GM23338 (cell line): ENCODE measurements at regions not wholly inside any gene's neighbourhood (a gene's known extent, or its start where the extent isn't known, plus 50 kb on each side); places are given as distances from the start of the nearest gene placed in this dataset.

Source experiments
- ATAC-seq: fragments of 200-7000 bp; cut with Tn5 transposase; 3 replicates; pipeline ENCODE4 v1.9.1; 2020
- DNase-seq: peaks from one replicate; pipeline ENCODE4 v3.0.0-alpha.2; 2015; ENCODE audit warnings: low spot score
- H2AFZ ChIP-seq: fragments of 200-600 bp; sonication (generic); 2 replicates; pipeline ENCODE4 v1.8.0; 2016; ENCODE audit warnings: antibody characterized with exemption, mild to moderate bottlenecking, moderate library complexity
- H3F3A ChIP-seq: fragments of 200-600 bp; sonication (generic); replicated peaks from 2 replicates; pipeline ENCODE4 v1.8.0; 2017; ENCODE audit warnings: antibody characterized with exemption, mixed run types, low read depth
- H3K27ac ChIP-seq: fragments of 200-600 bp; sonication (generic); 2 replicates; pipeline ENCODE4 v1.6.1; 2016; ENCODE audit warnings: low read depth
- H3K27me3 ChIP-seq: fragments of 200-600 bp; sonication (generic); 2 replicates; pipeline ENCODE4 v1.8.0; 2016; ENCODE audit warnings: mild to moderate bottlenecking, mixed run types, moderate library complexity; ENCODE audit not compliant: insufficient read depth
- H3K36me3 ChIP-seq: fragments of 200-600 bp; sonication (generic); 2 replicates; pipeline ENCODE4 v1.8.0; 2016; ENCODE audit warnings: mild to moderate bottlenecking; ENCODE audit not compliant: insufficient read depth
- H3K4me1 ChIP-seq: fragments of 200-600 bp; sonication (generic); 2 replicates; pipeline ENCODE4 v1.8.0; 2016; ENCODE audit warnings: mild to moderate bottlenecking, moderate library complexity; ENCODE audit not compliant: insufficient read depth
- H3K4me2 ChIP-seq: fragments of 200-600 bp; sonication (generic); 2 replicates; pipeline ENCODE4 v1.7.1; 2017; ENCODE audit warnings: mixed run types
- H3K4me3 ChIP-seq: fragments of 200-600 bp; sonication (generic); 2 replicates; pipeline ENCODE4 v1.6.1; 2016; ENCODE audit warnings: mixed run types
- H3K79me2 ChIP-seq: fragments of 200-600 bp; sonication (generic); replicated peaks from 2 replicates; pipeline ENCODE4 v1.8.0; 2017; ENCODE audit warnings: mild to moderate bottlenecking; ENCODE audit not compliant: insufficient read depth
- H3K9me2 ChIP-seq: fragments of 200-600 bp; sonication (generic); 2 replicates; pipeline ENCODE4 v1.8.0; 2017; ENCODE audit not compliant: insufficient read depth
- H4K20me1 ChIP-seq: fragments of 200-600 bp; sonication (generic); replicated peaks from 2 replicates; pipeline ENCODE4 v1.8.0; 2017; ENCODE audit warnings: mild to moderate bottlenecking; ENCODE audit not compliant: insufficient read depth
- H3K27ac Mint-ChIP-seq: 2 replicates; pipeline ENCODE4 v1.8.0; 2020; ENCODE audit warnings: inconsistent platforms, mild to moderate bottlenecking, moderate library complexity, mixed read lengths
- H3K27me3 Mint-ChIP-seq: 3 replicates; pipeline ENCODE4 v1.8.0; 2022; ENCODE audit warnings: low read depth, mild to moderate bottlenecking, moderate library complexity, mixed read lengths, inconsistent platforms; ENCODE audit not compliant: insufficient read depth, poor library complexity
- H3K36me3 Mint-ChIP-seq: 3 replicates; pipeline ENCODE4 v1.8.0; 2021; ENCODE audit warnings: low read depth, mild to moderate bottlenecking, inconsistent platforms, moderate library complexity, mixed read lengths
- H3K4me1 Mint-ChIP-seq: 3 replicates; pipeline ENCODE4 v1.8.0; 2020; ENCODE audit warnings: mild to moderate bottlenecking, inconsistent platforms, mixed read lengths
- H3K4me3 Mint-ChIP-seq: 3 replicates; pipeline ENCODE4 v1.8.0; 2021; ENCODE audit warnings: moderate library complexity, mild to moderate bottlenecking, inconsistent platforms, mixed read lengths
- H3K9me3 Mint-ChIP-seq: 3 replicates; pipeline ENCODE4 v1.8.0; 2020; ENCODE audit warnings: moderate library complexity, mild to moderate bottlenecking, inconsistent platforms, mixed read lengths
- CREB1 ChIP-seq: fragments of 250-450 bp; sonication (Bioruptor Pico); IDR thresholded peaks from 2 replicates; pipeline ENCODE4 v1.5.0; 2020; ENCODE audit warnings: low read depth, mild to moderate bottlenecking, moderate library complexity
- EZH2 ChIP-seq: fragments of 200-600 bp; sonication (generic); IDR thresholded peaks from one replicate; pipeline ENCODE4 v1.8.0; 2017; ENCODE audit warnings: antibody characterized with exemption, mild to moderate bottlenecking, low read depth; ENCODE audit not compliant: unreplicated experiment
- EZH2phosphoT487 ChIP-seq: fragments of 200-600 bp; sonication (generic); IDR thresholded peaks from one replicate; pipeline ENCODE4 v1.8.1; 2018; ENCODE audit warnings: antibody characterized with exemption; ENCODE audit not compliant: unreplicated experiment
- JUNB ChIP-seq: IDR thresholded peaks from one replicate; pipeline ENCODE4 v1.6.1; 2016; ENCODE audit warnings: antibody characterized with exemption; ENCODE audit not compliant: unreplicated experiment
- NANOG ChIP-seq: IDR thresholded peaks from 2 replicates; pipeline ENCODE4 v1.6.1; 2016; ENCODE audit warnings: antibody characterized with exemption, borderline replicate concordance
- POLR2AphosphoS5 ChIP-seq: IDR thresholded peaks from 2 replicates; pipeline ENCODE4 v1.6.1; 2016; ENCODE audit warnings: antibody characterized with exemption, low read depth
- STAT1 ChIP-seq: IDR thresholded peaks from one replicate; pipeline ENCODE4 v1.6.1; 2016; ENCODE audit warnings: antibody characterized with exemption; ENCODE audit not compliant: unreplicated experiment
- ZNF114 ChIP-seq: fragments of 250-450 bp; sonication (Bioruptor Pico); IDR thresholded peaks from 2 replicates; pipeline ENCODE4 v1.5.0; 2020; ENCODE audit warnings: mild to moderate bottlenecking, moderate library complexity
- ZNF331 ChIP-seq: fragments of 250-450 bp; sonication (Bioruptor Pico); IDR thresholded peaks from 2 replicates; pipeline ENCODE4 v1.5.0; 2020; ENCODE audit warnings: low read depth, mild to moderate bottlenecking, moderate library complexity
- TF ChIP-seq, protein P1 (sequence below), 2 experiments: fragments of 200-600 bp in 1 of 2; sonication (generic) in 1 of 2; conservative IDR thresholded peaks; 2 replicates each; pipeline versions ENCODE4 v1.5.1 to v1.6.1; 2016 to 2017; ENCODE audit warnings: antibody characterized with exemption in 2 of 2, low read depth in 2 of 2, mild to moderate bottlenecking in 2 of 2, moderate library complexity in 1 of 2
- TF ChIP-seq, protein P2 (sequence below): fragments of 250-450 bp; sonication (Bioruptor Pico); IDR thresholded peaks from 2 replicates; pipeline ENCODE4 v1.5.0; 2020; ENCODE audit warnings: mild to moderate bottlenecking, moderate library complexity
- TF ChIP-seq, protein P3 (sequence below): IDR thresholded peaks from 2 replicates; pipeline ENCODE4 v1.6.1; 2016; ENCODE audit warnings: antibody characterized with exemption
- TF ChIP-seq, protein P4 (sequence below): IDR thresholded peaks from one replicate; pipeline ENCODE4 v1.6.1; 2018; ENCODE audit warnings: antibody characterized with exemption; ENCODE audit not compliant: unreplicated experiment

DNA sequence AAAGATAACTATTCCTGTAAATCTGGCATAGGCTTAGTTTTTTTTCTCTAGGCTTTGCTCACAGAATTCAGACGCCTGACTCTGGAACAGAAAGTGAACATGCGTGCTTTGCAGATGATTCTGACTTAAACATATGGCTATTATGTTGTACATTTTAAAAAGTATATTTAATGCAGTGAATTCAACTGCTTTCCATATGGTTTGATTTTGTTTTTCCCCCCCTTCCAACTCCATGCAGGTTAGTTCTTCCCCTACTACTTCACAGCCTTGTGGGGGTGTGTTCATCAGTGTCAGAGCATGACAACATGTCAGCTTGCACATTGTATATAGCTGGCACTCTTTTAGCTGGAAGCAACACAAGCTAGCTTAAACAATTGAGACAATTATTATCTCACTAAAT, 226.8 kb downstream of the TMEM167A start:
- Histone ChIP-seq H4K20me1 (no peaks in the 10 kb centered on the region), H3K4me2 (no peak overlapping the region), H2AFZ (no peak overlapping the region), H3K36me3 (no peaks in the 10 kb centered on the region), H3K27me3 (no peaks in the 10 kb centered on the region), H3F3A (no peaks in the 10 kb centered on the region), H3K27ac (no peak overlapping the region), H3K4me1 (peaks cover 5% of the 10 kb centered on the region; the same call in 1 of the 2 replicates), H3K9me2 (no peaks in the 10 kb centered on the region), H3K79me2 (no peaks in the 10 kb centered on the region), H3K4me3 (no peak overlapping the region)
- H3K36me3 Mint-ChIP-seq: no peaks in the 10 kb centered on the region; the same call in 2 of the 3 replicates
- no peak overlapping the region for H3K4me3 Mint-ChIP-seq
- TF ChIP-seq ZNF331 (CRISPR knock-in tag) (no peak), POLR2AphosphoS5 (no peak), ZNF114 (CRISPR knock-in tag) (no peak), STAT1 (no peak), NANOG (no peak), EZH2 (no peak), JUNB (no peak), CREB1 (CRISPR knock-in tag) (no peak), EZH2phosphoT487 (no peak)
- TF ChIP-seq, protein P1, sequence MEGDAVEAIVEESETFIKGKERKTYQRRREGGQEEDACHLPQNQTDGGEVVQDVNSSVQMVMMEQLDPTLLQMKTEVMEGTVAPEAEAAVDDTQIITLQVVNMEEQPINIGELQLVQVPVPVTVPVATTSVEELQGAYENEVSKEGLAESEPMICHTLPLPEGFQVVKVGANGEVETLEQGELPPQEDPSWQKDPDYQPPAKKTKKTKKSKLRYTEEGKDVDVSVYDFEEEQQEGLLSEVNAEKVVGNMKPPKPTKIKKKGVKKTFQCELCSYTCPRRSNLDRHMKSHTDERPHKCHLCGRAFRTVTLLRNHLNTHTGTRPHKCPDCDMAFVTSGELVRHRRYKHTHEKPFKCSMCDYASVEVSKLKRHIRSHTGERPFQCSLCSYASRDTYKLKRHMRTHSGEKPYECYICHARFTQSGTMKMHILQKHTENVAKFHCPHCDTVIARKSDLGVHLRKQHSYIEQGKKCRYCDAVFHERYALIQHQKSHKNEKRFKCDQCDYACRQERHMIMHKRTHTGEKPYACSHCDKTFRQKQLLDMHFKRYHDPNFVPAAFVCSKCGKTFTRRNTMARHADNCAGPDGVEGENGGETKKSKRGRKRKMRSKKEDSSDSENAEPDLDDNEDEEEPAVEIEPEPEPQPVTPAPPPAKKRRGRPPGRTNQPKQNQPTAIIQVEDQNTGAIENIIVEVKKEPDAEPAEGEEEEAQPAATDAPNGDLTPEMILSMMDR (conservative IDR thresholded peaks at IDR 0.05; ENCODE audit: low read depth in 2 of 2): no peak
- TF ChIP-seq, protein P2, sequence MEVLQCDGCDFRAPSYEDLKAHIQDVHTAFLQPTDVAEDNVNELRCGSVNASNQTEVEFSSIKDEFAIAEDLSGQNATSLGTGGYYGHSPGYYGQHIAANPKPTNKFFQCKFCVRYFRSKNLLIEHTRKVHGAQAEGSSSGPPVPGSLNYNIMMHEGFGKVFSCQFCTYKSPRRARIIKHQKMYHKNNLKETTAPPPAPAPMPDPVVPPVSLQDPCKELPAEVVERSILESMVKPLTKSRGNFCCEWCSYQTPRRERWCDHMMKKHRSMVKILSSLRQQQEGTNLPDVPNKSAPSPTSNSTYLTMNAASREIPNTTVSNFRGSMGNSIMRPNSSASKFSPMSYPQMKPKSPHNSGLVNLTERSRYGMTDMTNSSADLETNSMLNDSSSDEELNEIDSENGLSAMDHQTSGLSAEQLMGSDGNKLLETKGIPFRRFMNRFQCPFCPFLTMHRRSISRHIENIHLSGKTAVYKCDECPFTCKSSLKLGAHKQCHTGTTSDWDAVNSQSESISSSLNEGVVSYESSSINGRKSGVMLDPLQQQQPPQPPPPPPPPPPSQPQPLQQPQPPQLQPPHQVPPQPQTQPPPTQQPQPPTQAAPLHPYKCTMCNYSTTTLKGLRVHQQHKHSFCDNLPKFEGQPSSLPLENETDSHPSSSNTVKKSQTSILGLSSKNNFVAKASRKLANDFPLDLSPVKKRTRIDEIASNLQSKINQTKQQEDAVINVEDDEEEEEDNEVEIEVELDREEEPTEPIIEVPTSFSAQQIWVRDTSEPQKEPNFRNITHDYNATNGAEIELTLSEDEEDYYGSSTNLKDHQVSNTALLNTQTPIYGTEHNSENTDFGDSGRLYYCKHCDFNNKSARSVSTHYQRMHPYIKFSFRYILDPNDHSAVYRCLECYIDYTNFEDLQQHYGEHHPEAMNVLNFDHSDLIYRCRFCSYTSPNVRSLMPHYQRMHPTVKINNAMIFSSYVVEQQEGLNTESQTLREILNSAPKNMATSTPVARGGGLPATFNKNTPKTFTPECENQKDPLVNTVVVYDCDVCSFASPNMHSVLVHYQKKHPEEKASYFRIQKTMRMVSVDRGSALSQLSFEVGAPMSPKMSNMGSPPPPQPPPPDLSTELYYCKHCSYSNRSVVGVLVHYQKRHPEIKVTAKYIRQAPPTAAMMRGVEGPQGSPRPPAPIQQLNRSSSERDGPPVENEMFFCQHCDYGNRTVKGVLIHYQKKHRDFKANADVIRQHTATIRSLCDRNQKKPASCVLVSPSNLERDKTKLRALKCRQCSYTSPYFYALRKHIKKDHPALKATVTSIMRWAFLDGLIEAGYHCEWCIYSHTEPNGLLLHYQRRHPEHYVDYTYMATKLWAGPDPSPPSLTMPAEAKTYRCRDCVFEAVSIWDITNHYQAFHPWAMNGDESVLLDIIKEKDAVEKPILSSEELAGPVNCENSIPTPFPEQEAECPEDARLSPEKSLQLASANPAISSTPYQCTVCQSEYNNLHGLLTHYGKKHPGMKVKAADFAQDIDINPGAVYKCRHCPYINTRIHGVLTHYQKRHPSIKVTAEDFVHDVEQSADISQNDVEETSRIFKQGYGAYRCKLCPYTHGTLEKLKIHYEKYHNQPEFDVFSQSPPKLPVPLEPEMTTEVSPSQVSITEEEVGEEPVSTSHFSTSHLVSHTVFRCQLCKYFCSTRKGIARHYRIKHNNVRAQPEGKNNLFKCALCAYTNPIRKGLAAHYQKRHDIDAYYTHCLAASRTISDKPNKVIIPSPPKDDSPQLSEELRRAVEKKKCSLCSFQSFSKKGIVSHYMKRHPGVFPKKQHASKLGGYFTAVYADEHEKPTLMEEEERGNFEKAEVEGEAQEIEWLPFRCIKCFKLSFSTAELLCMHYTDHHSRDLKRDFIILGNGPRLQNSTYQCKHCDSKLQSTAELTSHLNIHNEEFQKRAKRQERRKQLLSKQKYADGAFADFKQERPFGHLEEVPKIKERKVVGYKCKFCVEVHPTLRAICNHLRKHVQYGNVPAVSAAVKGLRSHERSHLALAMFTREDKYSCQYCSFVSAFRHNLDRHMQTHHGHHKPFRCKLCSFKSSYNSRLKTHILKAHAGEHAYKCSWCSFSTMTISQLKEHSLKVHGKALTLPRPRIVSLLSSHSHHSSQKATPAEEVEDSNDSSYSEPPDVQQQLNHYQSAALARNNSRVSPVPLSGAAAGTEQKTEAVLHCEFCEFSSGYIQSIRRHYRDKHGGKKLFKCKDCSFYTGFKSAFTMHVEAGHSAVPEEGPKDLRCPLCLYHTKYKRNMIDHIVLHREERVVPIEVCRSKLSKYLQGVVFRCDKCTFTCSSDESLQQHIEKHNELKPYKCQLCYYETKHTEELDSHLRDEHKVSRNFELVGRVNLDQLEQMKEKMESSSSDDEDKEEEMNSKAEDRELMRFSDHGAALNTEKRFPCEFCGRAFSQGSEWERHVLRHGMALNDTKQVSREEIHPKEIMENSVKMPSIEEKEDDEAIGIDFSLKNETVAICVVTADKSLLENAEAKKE (CRISPR knock-in tag): no peak
- TF ChIP-seq, protein P3, sequence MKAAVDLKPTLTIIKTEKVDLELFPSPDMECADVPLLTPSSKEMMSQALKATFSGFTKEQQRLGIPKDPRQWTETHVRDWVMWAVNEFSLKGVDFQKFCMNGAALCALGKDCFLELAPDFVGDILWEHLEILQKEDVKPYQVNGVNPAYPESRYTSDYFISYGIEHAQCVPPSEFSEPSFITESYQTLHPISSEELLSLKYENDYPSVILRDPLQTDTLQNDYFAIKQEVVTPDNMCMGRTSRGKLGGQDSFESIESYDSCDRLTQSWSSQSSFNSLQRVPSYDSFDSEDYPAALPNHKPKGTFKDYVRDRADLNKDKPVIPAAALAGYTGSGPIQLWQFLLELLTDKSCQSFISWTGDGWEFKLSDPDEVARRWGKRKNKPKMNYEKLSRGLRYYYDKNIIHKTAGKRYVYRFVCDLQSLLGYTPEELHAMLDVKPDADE: no peak
- TF ChIP-seq, protein P4, sequence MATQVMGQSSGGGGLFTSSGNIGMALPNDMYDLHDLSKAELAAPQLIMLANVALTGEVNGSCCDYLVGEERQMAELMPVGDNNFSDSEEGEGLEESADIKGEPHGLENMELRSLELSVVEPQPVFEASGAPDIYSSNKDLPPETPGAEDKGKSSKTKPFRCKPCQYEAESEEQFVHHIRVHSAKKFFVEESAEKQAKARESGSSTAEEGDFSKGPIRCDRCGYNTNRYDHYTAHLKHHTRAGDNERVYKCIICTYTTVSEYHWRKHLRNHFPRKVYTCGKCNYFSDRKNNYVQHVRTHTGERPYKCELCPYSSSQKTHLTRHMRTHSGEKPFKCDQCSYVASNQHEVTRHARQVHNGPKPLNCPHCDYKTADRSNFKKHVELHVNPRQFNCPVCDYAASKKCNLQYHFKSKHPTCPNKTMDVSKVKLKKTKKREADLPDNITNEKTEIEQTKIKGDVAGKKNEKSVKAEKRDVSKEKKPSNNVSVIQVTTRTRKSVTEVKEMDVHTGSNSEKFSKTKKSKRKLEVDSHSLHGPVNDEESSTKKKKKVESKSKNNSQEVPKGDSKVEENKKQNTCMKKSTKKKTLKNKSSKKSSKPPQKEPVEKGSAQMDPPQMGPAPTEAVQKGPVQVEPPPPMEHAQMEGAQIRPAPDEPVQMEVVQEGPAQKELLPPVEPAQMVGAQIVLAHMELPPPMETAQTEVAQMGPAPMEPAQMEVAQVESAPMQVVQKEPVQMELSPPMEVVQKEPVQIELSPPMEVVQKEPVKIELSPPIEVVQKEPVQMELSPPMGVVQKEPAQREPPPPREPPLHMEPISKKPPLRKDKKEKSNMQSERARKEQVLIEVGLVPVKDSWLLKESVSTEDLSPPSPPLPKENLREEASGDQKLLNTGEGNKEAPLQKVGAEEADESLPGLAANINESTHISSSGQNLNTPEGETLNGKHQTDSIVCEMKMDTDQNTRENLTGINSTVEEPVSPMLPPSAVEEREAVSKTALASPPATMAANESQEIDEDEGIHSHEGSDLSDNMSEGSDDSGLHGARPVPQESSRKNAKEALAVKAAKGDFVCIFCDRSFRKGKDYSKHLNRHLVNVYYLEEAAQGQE: no peak
- no peak for DNase-seq
- 0 out of 3 replicates have a peak, but pooled peaks cover 7% of the 10 kb centered on the region for H3K4me1 Mint-ChIP-seq
- no peak for ATAC-seq
- no peaks in the 10 kb centered on the region; the same call in 1 of the 3 replicates for H3K9me3 Mint-ChIP-seq
- H3K27me3 Mint-ChIP-seq: no peaks in the 10 kb centered on the region
- no peak overlapping the region for H3K27ac Mint-ChIP-seq
